Stimulated activated CD4-positive, alpha-beta T cell treated with anti-CD3 and anti-CD28 coated beads, Interleukin-1b, Interleukin-23, amount 100 ng/mL, for 4 hours (primary cell): ENCODE measurements at regions not wholly inside any gene's neighbourhood (a gene's known extent, or its start where the extent isn't known, plus 50 kb on each side); places are given as distances from the start of the nearest gene placed in this dataset.
"Not testable (repeated sequence)": the region's sequence is repeated elsewhere in the genome, so short reads cannot be mapped to it uniquely, and the experiment has no call there.

Source experiments
- DNase-seq, 2 donors: peaks; one replicate each; pipeline ENCODE4 v3.0.0-alpha.2; 2020; ENCODE audit warnings: low read depth in 2 of 2

DNA sequence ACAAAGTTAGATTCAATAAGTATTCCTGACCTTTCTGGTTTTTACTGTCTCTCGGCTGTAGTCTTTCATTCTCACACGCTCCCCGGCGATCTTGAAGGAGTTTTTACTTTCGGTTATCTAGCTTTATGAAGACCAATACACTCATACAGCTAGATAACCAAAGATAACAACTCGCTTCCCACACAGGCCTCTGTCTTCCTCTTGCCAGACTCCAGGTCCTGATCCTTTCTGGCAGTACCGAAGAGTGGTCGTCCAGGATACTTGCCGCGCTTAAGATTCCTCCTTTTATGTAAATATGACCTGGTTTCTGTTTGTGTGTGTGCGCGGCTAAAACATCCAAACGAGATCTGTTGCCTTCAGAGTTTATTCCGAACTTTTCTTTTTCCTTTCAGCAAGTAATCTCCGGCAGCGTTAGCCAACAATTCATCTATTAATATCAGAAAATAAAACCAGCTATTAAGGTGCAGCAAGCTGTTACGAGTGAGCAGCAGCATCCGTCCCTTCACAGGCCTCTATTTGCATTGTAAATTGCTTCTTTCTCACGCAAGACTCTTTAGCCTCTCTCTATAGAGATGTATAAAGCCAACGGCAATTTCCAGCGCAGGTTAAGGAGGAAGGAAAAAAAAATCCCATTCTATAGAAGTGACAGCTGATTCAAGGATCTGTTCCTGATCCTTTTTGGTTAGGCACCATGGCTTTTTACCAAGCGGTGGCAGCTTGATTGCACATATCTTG lies 216.1 kb downstream of the MEF2C start:
- DNase-seq, result no peak

DNA sequence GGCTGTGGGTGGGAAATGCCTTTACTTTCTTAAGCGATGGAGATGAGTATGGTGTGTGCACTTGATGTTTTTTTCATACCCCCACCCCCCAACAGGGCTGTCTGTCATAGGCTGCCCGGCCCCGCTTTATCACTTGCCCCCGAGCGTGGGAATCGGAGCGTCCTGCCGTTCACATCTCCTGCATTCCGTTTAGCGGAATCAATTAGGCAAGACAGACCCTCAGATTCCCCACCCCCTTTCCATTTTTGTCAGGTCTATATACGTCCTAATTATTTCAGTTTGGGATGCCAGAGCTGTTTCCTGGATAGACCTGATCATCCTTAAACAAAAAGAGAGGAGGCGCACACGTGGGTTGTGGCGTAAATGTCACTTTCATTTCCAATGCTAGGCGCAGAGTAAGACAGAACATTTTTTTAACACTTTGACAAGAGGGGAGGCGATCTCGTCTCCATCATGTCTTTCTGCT lies 217.2 kb downstream of the MEF2C start:
- DNase-seq, result no peak

DNA sequence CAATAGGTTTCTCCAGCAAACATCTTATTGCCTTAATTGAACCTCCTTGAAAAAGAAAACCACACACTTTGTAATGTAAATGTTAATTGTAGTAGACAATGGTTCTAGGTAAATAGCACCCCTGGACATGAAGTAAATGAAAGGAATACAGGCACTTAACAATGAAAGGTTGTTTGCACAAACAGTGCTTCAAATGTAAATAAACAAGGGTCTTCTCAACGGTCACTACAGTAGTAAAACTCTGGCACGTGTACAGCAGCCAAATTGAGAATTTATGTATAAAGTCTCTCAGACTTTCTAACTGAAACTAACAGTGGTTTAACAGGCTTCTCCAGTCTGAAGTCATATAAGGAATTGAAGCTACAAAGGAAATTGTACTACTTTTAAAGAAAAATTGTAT lies 218.3 kb downstream of the MEF2C start:
- DNase-seq, result no peak

DNA sequence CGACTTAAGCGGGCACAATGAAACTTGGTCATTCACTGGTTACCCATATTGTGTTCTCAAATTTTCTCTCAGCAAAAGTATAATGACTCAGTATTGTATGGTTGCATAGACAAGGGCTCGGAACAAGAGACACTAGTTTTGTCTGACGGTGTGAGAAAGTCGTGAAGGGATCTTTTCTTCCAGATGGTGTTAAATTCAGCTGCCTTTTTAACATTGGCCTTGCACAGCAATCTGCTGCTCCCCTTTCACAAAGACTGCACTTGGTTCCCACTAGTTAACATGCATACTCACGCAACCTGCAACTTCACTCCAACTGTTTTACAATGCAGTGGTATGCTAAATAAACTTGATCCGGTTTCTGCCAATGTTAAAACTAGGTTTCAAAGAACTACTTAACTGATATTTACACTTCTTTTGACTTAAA lies 219.2 kb downstream of the MEF2C start:
- no peak for DNase-seq

DNA sequence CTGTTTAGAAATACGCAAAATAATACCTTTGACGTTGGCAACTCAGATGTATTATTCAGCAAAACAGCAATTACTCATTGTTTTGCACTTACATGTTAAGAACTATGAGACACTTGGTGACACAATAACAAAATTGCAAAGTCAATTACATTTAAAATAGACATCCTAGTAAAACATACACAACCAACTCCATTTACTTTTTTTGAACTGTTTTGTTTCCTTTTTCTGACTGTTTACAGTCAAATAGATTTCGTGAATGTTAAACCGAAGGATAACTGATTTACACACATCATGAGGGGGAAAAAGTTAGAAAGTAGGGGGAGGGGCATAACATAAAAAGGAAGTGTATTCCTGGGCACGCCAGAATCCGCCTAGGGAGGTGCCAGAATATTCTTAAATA lies 220.1 kb downstream of the MEF2C start:
- DNase-seq, result no peak

DNA sequence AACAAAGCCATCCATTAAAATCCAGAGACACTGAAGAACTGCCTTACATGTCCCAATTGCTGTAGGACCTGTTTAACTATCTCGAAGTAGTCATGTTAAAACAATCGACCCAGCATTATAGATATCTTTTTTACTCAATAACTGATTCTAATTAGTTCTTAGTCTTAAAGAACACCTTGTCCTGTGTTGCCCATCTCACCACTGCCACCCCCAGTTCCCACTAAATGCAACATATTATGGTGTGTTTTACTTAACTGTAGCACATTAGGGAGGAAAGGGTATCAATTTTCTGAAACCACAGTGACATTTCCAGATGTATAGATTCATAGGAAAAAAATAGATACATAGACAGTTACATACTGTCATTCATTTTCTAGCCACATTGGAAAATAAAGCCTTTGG lies 221.2 kb downstream of the MEF2C start:
- no peak for DNase-seq

DNA sequence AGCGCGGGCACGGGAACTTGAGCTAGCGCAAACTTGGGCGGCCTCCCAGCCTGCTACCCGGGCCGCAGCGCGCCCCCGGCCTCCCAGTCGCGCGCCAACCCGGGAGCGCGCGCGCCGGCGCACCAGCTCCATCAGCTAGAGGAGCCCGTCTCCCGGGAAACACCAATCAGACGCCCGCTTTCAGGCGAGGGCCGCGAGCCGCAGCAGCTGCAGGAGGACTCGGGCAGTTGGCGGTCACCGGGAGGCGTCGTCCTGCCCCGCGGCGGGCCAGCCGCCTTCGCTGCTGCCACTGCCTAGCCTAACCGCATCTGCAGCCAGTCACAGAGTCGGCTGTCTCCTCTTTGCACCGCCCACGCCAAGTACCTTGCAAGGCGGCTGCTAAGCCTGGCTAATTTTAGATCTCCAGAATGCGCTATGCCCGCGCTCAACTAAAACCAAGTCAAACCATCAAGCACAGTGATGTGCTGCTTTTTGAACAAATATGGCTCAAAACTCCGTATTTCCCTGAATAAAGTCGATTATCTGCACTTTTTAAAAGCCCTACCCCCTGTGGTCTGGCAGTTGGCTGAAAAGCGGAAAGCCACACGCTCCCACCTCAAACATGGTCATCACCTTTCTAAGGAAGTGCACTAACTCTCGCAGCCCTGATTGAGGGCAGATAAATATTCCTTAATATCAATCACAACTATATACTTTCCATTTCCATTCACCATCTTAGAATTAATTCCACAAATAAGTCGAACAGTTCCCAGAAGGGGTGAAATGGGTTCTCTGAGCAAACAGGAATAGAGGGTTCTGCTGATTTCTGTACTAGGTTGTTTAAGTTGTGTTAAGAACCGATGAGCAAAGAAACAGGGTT lies 221.8 kb downstream of the MEF2C start:
- DNase-seq, result no peak

DNA sequence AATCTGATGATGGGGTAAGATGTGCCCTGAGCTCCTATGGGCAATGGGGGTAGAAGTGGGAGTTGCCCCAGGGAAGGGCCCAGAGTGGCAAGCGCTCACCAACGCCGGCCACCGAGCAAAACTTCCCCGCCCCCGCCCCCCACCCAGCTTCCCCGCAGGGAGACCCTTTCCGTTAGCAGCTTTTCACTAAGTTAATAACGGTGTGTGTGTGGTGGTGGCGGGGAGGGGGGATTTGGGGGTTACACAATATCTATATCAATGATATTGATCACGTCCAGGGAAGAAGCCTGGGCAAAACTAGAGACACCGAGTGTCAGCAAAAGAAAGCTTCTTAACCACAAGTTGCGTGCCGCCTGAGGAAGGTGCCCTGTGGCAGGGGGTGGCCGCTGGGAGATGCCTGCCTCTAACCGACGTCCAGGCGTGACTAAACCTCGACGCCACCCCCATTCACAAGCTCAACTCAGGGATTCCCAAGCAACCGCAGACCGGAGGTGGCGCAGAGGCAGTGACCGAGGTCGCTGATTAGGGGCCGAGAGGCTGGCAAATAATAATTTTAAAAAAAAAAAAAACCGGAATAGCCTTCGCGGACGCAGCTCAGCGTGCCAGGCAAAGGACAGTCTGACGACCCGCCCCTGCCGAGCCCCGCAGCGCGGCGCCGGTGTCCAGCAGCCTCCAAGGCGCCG lies 222.6 kb downstream of the MEF2C start:
- DNase-seq, result no peak

DNA sequence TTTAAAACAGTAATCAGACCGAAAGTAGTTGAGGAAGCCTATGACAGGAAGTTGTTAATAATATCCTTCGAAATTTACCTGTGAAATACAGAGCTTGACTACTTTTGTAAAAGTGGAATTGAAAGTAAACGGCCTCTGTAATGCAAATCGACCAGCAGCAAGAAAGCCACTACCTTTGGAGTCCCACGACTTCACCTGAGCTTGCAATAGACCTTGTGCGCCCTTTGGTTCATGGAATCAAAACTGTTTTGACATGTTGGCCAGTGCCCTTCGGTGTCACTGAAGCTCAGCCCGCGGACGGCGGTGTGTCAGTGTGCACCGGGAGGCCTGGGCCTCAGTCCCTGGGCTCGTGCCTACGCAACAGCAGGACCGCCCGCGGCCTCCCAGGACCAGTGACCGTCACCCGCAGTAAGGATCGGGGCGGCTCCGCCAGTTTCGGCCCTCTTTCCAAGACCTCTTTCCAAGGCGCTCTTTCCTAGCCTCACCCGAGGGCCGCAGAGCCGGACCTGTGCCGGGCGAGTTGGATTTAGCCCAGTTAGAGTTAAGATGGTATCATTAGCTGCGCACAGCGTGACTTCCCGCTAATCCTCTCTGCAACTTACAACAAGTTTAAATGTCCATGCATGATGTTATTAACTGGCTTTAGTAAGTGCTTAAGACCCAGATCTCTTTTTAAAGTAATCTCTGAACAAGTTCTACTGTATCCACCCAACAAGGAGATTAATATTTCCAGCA lies 223.3 kb downstream of the MEF2C start:
- no peak for DNase-seq

DNA sequence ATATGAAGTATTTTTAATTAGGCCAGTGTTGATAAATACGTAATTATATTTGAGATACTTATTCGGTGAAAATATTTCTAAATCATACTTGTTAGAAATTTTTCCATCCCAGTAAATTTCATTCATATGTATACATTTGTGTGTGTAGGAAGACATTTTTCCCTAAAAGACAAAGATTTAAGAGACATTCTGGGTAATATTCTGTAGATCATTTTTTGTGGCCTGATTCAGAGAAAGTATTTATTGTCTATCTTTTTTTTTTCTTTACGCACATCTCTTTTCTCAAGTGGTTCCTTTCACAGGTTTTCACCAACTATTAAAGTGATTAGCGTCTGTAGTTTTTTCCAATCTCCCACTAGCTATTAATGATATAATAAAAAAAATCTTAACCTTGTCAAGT lies 224.1 kb downstream of the MEF2C start:
- no peak for DNase-seq

DNA sequence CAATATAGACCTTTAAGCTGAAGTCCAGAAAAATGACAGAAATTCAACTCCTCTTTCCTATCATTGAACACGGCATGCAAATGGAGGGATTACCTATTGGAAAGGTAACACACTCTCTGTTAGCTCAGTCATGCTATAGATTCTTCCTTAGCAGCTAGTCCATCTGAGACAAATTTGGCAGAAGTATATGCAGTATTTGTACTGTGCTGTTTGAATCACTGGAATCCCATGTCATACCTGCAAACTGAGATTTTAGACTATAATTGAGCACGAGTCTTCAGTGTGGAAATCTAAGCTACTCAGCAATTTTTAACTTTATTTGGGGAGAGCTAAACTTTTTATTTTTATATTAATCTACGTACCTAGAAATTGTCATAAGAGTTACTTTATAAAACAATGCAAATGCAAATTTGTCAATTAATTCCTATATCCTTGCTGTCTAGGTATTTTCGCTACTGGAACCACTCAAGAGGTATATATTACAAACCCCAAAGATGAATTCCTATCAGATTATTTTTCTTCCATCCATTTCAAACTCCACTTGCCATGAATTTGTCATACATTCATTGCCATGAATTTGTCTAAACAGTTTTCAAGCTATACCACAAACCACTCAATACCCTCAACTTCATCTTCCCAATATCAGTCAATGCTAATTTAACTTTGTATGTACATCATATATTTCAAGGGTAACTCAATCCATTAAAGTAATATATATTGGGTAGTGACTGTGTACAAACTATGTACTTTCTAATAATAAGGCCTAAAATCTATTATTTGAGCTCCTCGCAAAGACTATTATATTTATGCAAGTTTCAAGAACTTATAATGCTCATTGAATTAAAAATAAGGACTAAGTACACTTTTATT lies 224.8 kb downstream of the MEF2C start:
- DNase-seq, result no peak

DNA sequence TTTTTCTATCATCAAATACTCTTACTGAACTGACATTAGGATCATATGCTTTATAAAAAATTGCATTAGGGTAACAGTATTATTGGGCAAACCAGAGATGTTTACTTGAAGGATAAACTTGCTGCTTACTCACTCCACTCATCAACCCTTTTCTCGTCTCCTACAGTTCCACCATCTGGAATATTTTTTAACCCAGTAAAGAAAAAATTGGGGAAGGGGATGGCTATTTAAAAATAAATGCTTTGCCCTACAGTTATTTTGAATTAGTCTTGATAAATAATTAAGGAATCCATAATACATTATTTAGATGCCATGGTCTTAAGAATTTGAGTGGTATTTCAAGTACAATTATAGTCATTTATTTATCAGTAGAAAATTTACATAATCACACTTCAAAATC lies 225.8 kb downstream of the MEF2C start:
- no peak for DNase-seq

DNA sequence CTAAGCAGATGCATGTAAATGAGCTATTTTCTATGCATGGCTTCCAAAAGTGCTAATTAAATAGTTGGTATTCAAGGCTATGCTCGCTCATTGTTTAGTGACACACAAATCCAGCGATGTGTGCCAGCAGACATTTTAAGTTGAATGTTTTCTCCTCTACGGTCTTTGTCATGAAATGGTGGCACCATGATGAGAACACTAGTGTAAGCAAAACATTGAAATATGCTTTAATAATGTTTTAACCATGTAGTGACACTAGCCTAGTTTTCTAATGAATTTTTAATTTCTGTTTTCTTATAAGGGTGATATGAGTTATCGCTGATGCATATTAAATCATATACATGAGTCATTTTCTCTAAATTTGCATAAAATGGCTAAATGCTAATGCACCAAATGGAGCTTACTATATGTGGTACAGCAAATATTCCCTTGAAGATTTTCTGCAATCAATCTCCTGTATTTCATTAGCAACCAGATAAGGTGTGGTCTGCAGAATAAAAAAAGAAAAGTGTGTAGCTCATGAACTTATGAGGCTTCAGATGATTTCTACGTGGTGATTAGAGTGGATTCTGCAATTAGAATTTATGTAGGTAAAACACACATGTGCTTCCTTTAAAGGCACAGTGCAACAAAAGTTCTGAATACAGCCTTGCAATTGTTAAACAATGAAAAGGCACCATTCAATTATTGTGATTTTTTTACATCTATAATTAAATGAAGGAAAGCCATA lies 226.6 kb downstream of the MEF2C start:
- no peak for DNase-seq

DNA sequence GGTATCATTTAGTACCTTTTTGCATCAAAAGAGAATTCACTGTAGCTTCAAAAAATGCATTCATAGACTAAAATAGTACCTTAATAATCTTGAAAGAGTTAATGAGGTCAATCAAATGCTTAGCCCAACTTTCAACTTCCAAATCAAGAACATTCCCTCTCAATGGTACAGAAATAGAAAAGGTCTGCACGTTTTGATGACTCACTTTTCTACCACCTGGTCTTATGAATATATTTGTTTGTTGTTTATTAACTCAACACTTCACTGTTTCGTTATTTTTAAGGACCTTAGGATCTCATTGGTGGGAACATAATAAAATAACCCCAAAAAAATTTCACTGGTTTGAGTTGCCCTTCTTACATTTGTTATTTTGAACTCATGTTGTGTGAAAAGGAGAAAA lies 229.5 kb downstream of the MEF2C start:
- no peak for DNase-seq

DNA sequence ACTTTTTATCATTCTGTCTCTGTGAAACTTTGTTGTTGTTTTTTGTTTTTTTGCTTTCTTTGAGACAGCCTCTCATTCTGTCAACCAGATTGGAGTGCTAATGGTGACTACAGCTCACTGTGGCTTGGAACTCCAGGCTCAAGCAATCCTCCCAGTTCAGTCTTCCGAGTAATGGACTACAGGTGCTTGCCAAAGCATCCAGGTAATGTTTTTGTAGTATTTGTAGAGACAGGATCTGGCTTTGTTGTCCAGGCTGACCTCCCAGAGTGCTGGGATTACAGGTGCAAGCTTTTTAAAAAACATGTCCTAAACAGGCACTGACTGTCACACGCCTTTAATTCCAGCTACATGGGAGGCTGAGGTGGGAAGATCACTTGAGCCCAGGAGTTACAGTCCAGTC lies 235.1 kb downstream of the MEF2C start:
- DNase-seq, result no peak

DNA sequence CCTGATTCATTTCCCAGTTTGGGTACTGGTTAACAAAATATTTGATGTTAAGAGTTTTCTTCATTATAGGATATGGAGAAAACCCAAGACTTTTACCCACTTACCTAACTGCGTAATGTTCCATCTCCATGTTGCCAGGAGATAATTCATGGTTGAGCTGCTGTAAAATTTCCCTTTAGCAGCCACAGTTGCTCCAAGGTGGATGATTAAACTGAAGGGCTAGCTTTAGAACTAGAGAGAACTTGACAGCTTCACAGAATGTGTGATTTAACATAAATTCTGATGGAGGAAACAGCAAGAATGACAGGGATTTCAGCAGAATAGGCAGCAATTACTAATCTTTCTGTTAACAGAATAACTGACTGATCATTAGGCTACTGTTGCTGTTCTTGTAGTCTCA lies 236.1 kb downstream of the MEF2C start:
- no peak for DNase-seq

DNA sequence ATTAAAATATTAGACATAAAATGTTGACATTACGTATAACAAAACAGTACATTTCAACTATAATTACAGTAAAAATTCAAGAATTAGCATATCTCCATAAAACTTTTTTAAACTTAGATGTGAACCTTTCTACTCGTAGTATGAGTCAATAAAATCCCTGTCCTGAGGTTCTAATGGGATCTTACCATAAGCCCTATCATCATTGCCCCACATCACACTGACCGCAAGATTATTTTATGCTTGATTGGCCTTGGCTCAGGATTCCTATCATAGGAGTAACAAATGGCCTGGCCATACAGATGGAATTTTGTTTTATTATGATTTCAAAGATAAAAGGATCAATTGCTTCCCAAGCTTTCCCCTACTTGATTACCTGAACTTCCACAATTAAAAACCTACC lies 238.3 kb downstream of the MEF2C start:
- no peak for DNase-seq

DNA sequence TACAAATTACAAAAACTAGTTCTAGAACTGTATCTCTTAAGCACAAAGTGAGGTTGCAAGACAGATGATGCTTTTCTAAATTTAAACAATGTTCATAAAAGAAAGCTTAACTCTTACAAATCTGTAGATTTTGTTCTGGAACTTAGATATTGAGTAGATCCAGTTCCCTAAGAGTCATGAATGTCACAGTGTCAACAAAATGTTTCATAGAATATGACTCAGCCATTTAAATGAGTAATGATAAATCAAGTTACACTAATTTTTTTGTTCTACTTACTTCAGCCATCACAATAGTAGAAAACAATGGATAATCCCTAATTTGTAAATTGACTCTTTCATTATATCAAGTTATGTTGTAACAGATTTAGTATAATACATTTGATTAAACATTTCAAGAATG lies 239.7 kb downstream of the MEF2C start:
- no peak for DNase-seq

DNA sequence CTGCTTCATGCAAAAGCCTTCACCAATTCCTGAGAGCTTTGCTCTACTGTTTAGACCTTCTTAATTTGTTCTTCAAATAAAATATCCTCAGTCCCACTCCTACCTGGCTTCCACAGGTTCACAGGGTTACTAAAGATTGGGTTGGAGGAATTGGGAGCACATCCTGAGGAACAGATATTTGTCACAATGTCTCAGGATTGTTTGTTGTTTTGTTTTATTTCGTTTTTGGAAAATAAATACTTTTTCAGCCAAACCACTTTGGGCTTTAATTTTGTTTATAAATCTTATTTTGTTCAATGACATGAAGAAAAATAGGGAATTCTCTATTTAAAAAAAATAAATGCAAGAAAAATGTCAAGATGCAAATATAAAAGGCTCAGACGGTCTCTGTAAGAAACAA lies 249.0 kb downstream of the MEF2C start:
- DNase-seq, result no peak

DNA sequence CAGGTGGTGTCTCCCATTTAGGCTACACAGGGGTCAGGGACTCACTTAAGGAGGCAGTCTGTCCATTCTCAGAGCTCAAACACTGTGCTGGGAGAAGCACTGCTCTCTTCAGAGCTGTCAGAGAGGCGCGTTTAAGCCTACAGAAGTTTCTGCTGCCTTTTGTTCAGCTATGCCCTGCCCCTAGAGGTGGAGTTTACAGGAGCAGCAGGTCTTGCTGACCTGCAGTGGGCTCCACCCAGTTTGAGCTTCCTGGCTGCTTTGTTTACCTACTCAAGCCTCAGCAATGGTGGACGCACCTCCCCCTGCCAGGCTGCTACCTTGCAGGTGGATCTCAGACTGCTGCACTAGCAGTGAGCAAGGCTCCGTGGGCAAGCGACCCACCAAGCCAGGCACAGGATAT lies 260.1 kb downstream of the MEF2C start:
- not testable (repeated sequence) for DNase-seq
